ENCODE measurements at regions not wholly inside any gene's neighbourhood (a gene's known extent, or its start where the extent isn't known, plus 50 kb on each side); places are given as distances from the start of the nearest gene placed in this dataset.

DNA sequence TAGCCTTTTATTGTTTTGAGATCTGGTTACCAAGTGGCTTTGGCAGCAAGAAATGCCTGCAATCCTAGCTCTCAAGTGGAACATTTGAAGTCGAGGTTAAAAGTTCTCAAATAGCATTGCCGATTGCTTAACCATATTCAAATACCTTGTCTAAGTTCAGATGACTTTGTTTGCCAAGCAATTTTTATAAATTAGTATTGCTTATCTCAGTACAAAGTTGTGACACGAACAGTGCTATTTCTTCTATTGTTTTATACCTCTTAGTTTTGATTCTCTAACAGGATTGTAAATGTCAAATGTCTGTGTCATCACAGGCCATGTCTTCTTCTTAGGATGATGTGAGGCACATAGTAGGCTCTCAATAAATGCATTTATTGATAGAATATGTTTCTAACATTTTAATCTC, 633.3 kb downstream of the PTPRC start:
- TF ChIP-seq CTCF (conservative IDR thresholded peaks at IDR 0.05 in 1 of 2, IDR thresholded peaks at IDR 0.05 in 1 of 2; ENCODE audit: extremely low read depth in 1 of 2, insufficient read depth in 1 of 2, low read depth in 1 of 2, low read length in 2 of 2) (no peak), EZH2 (IDR thresholded peaks at IDR 0.05; ENCODE audit: borderline replicate concordance, low read length) (no peak)
